COLO668 (cell line): ENCODE measurements at regions not wholly inside any gene's neighbourhood (a gene's known extent, or its start where the extent isn't known, plus 50 kb on each side); places are given as distances from the start of the nearest gene placed in this dataset.
"Not testable (repeated sequence)": the region's sequence is repeated elsewhere in the genome, so short reads cannot be mapped to it uniquely, and the experiment has no call there.

ENCODE experiments used
- DNase-seq: peaks from one replicate; lab custom pipeline; 2025; ENCODE audit not compliant: unreplicated experiment; lab: John Stamatoyannopoulos, UW

DNA sequence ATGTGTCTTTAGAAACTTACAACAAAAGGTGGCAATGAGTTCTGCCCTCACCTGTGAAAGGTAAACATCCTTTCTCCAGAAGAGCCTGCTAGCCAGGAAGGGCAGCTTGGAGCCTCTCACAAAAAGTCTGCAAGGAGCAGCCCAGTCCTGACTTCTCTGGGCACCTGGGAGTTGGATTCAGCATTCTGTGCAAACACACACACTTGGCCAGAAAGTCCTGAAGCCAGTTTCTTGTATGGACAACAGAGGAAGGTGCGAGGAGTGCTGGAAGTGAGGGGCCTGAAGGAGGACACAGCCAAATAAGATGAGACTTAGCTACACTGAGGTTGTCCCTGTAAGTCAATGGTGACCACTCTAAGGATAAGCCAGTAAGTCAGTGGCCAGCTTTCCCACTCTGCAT is 52.4 kb upstream of the SLC1A4 start:
- no peak for DNase-seq

DNA sequence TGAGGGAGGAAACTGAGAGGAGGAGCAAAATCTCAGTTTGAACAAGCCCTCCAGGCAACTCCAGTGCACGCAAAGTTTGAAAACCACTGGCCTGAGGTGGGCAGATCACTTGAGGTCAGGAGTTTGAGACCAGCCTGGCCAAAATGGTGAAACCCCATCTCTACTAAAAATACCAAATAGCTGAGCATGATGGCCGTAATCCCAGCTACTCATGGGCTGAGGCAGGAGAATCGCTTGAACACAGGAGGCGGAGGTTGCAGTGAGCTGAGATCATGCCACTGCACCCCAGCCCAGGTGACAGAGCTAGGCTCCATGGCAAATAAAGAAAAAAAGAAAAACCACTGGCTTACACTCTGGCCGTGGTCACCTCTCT is 51.9 kb upstream of the SLC1A4 start:
- DNase-seq, result not testable (repeated sequence)

DNA sequence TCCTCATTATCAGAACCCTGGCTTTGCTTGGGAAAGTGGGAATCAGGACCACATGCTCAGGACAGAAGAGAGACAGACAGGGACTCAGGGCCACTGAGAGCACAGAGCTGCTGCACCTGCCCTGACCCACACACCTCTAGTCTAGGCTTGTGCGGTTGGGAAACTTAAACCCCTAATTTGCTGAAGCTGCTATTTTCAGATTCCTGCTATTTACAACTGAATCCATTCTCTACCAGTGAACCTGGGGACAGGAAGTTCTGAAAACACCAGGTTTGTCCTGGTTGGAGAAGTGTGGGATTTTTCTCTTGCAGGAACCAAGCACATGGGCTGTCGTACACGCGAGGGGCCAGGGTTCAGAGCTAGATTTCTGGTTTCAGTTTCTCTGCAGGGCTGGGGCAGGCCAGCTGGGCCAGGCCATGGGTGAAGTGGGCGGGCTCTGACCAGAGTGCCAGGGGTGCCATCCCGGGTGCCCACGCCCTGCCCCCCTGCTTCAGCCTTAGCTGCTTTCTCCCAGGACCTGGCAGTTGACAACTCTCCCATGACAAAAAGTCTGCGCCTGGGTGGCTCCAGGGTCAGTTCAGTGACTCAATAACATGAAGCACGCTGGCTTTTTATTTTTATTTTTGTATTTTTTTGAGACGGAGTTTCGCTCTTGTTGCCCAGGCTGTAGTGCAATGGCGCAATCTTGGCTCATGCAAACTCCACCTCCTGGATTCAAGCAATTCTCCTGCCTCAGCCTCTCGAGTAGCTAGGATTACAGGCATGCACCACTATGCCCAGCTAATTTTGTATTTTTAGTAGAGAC is 51.3 kb upstream of the SLC1A4 start:
- no peak for DNase-seq

DNA sequence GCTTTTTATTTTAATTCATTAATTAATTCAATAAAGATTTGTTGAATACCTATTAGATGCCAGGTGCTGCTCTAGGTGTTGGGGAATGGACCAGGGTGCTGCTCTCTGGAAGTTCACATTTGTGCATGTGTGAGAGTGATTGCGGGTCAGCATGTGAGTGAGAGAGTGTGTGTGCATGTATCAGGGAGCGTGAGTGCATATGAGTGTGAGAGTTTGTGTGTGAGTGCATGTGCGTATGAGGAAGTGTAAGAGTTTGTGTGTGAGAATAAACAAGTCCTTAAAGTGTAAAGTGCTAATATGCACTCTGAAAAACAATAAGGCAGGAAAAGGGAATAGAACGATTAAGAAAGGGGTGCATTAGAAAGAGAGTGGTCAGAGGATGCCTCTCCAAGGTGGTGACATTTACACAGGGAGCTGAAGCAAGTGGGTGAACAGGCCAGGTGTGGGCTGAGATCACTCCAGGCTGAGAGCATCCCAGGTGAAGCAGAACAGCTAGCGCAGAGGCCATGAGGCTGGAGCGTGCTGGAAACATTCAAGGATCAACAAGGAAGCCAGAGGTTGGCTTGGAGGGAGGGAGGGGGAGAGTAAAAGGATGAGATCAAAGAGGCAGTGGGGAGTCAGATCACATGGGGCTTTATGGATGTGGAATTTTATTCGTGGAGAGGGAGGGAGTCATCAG is 50.5 kb upstream of the SLC1A4 start:
- no peak for DNase-seq

- DNase-seq, result no peak
Observed at GRCh38 chr2:64939332-64939917, 49.8 kb upstream of the SLC1A4 start.
